Peyer's patch (tissue), 4 donors: ENCODE measurements at regions not wholly inside any gene's neighbourhood (a gene's known extent, or its start where the extent isn't known, plus 50 kb on each side); places are given as distances from the start of the nearest gene placed in this dataset.

Source experiments
- DNase-seq, 3 donors: peaks; one replicate each; pipeline ENCODE4 v3.0.0-alpha.2; 2017 to 2019
- H3K27ac ChIP-seq, 4 donors: fragments of 200-600 bp; sonication (generic); one replicate each; pipeline ENCODE4 v1.5.1; 2016 to 2019
- H3K27me3 ChIP-seq, 2 donors: fragments of 200-600 bp; sonication (generic); one replicate each; pipeline ENCODE4 v1.5.1; 2019
- H3K36me3 ChIP-seq, 3 donors: fragments of 200-600 bp; sonication (generic); one replicate each; pipeline ENCODE4 v1.5.1; 2016 to 2019
- H3K4me1 ChIP-seq, 4 donors: fragments of 200-600 bp; sonication (generic); one replicate each; pipeline ENCODE4 v1.5.1; 2016 to 2019
- H3K4me3 ChIP-seq, 4 donors: fragments of 200-600 bp; sonication (generic); 1 replicate in 3 of 4; 2 replicates in 1 of 4; pipeline ENCODE4 v1.5.1; 2016 to 2019; ENCODE audit warnings: mild to moderate bottlenecking in 1 of 4
- H3K9me3 ChIP-seq, 4 donors: fragments of 200-600 bp; sonication (generic); one replicate each; pipeline ENCODE4 v1.5.1; 2016 to 2019; ENCODE audit warnings: mild to moderate bottlenecking in 1 of 4
- CTCF ChIP-seq, 6 experiments: fragments of 450-650 bp in 4 of 6; fragments of 200-600 bp in 2 of 6; sonication (generic) in 1 of 6; IDR thresholded peaks; one replicate each; pipeline ENCODE4 v1.5.1; 2017 to 2019; ENCODE audit warnings: antibody characterized with exemption in 6 of 6, mild to moderate bottlenecking in 3 of 6, moderate library complexity in 1 of 6
- POLR2A ChIP-seq, 2 donors: fragments of 450-650 bp; IDR thresholded peaks; one replicate each; pipeline ENCODE4 v1.5.1; 2017; ENCODE audit warnings: antibody characterized with exemption in 2 of 2, mild to moderate bottlenecking in 2 of 2, moderate library complexity in 2 of 2

- Histone ChIP-seq H3K27me3 (no peaks in the 10 kb centered on the region), H3K4me1 (peaks cover 0 to 37% (median 0%) of the 10 kb centered on the region in 4 donors), H3K9me3 (no peaks in the 10 kb centered on the region), H3K27ac (no peak overlapping the region), H3K4me3 (no peak overlapping the region), H3K36me3 (no peaks in the 10 kb centered on the region)
- no peak for TF ChIP-seq POLR2A (IDR thresholded peaks at IDR 0.05)
- no peak for TF ChIP-seq CTCF (IDR thresholded peaks at IDR 0.05)
- no peak for DNase-seq
These were observed 164.3 kb upstream of the PREP start for GRCh38 chr6:105567140-105567539.

- DNase-seq: peak in 1 of 3 donors; percentile 53
- TF ChIP-seq CTCF (IDR thresholded peaks at IDR 0.05): no peak
- TF ChIP-seq POLR2A (IDR thresholded peaks at IDR 0.05): no peak
- H3K36me3 ChIP-seq: no peaks in the 10 kb centered on the region
- H3K27me3 ChIP-seq: no peaks in the 10 kb centered on the region
- H3K27ac ChIP-seq: no peak overlapping the region
- H3K9me3 ChIP-seq: no peaks in the 10 kb centered on the region
- H3K4me1 ChIP-seq: peaks cover 0 to 37% (median 0%) of the 10 kb centered on the region in 4 donors
- H3K4me3 ChIP-seq: no peak overlapping the region
These were observed 163.6 kb upstream of the PREP start for GRCh38 chr6:105566503-105566902.

GRCh38 chr6:105564121-105564902 is 161.4 kb upstream of the PREP start:
- Histone ChIP-seq H3K36me3 (no peaks in the 10 kb centered on the region), H3K9me3 (no peaks in the 10 kb centered on the region), H3K27ac (no peak overlapping the region), H3K4me1 (peaks cover 0 to 28% (median 0%) of the 10 kb centered on the region in 4 donors), H3K27me3 (no peaks in the 10 kb centered on the region), H3K4me3 (no peak overlapping the region)
- TF ChIP-seq POLR2A (IDR thresholded peaks at IDR 0.05): no peak
- no peak for TF ChIP-seq CTCF (IDR thresholded peaks at IDR 0.05)
- DNase-seq: no peak

GRCh38 chr6:105562027-105562426 is 159.1 kb upstream of the PREP start:
- Histone ChIP-seq H3K27ac (no peak overlapping the region), H3K36me3 (no peaks in the 10 kb centered on the region), H3K4me3 (no peak overlapping the region), H3K9me3 (no peaks in the 10 kb centered on the region), H3K27me3 (no peaks in the 10 kb centered on the region), H3K4me1 (peaks cover 0 to 7% (median 0%) of the 10 kb centered on the region in 4 donors)
- TF ChIP-seq CTCF (IDR thresholded peaks at IDR 0.05): no peak
- TF ChIP-seq POLR2A (IDR thresholded peaks at IDR 0.05): no peak
- no peak for DNase-seq

- Histone ChIP-seq H3K27me3 (no peaks in the 10 kb centered on the region), H3K4me1 (peaks cover 0 to 4% (median 0%) of the 10 kb centered on the region in 4 donors), H3K4me3 (no peak overlapping the region), H3K9me3 (no peaks in the 10 kb centered on the region), H3K27ac (no peak overlapping the region), H3K36me3 (no peaks in the 10 kb centered on the region)
- TF ChIP-seq POLR2A (IDR thresholded peaks at IDR 0.05) (no peak), CTCF (IDR thresholded peaks at IDR 0.05) (no peak)
- no peak for DNase-seq
These were observed 158.6 kb upstream of the PREP start for GRCh38 chr6:105561486-105561885.
